IPS DF 6.9 (cell line): ENCODE measurements at regions not wholly inside any gene's neighbourhood (a gene's known extent, or its start where the extent isn't known, plus 50 kb on each side); places are given as distances from the start of the nearest gene placed in this dataset.

ENCODE experiments used
- DNase-seq: peaks from one replicate; pipeline ENCODE4 v3.0.0-alpha.2; 2013; ENCODE audit warnings: low read depth, low spot score
- H3K27ac ChIP-seq: one replicate; pipeline ENCODE4 v1.5.1; 2013; ENCODE audit warnings: low read length, control low read depth
- H3K27me3 ChIP-seq: 2 replicates; pipeline ENCODE4 v1.6.1; 2013; ENCODE audit warnings: mild to moderate bottlenecking, low read length; ENCODE audit not compliant: control insufficient read depth, insufficient read depth
- H3K36me3 ChIP-seq: 2 replicates; pipeline ENCODE4 v1.6.1; 2013; ENCODE audit warnings: low read length; ENCODE audit not compliant: control insufficient read depth, insufficient read depth
- H3K4me1 ChIP-seq: 2 replicates; pipeline ENCODE4 v1.6.1; 2013; ENCODE audit warnings: low read length; ENCODE audit not compliant: control insufficient read depth, insufficient read depth
- H3K4me3 ChIP-seq: 2 replicates; pipeline ENCODE4 v1.5.1; 2013; ENCODE audit warnings: mild to moderate bottlenecking, low read length
- H3K9me3 ChIP-seq: 2 replicates; pipeline ENCODE4 v1.6.1; 2013; ENCODE audit warnings: low read length, inconsistent platforms; ENCODE audit not compliant: control insufficient read depth, insufficient read depth
- WGBS: extraction: QIAGEN DNeasy Blood & Tissue Kit; methylation state at CpG from one replicate; pipeline ENCODE4 v1.1.7; 2013; ENCODE audit warnings: mixed read lengths, missing lambda C conversion rate; ENCODE audit not compliant: insufficient read length, insufficient coverage; 5-methylcytosine and 5-hydroxymethylcytosine counted together

GRCh38 chr6:109918227-109918626 is 59.9 kb upstream of the GPR6 start:
- no peak overlapping the region for H3K27ac ChIP-seq
- no peaks in the 10 kb centered on the region for H3K36me3 ChIP-seq
- no peak overlapping the region for H3K4me3 ChIP-seq
- no peak for DNase-seq
- no peaks in the 10 kb centered on the region for H3K4me1 ChIP-seq
- H3K27me3 ChIP-seq, result no peaks in the 10 kb centered on the region
- no CpG with 5 or more reads among the region's 3 CpGs for WGBS
- no peaks in the 10 kb centered on the region for H3K9me3 ChIP-seq

GRCh38 chr6:109920911-109921310 is 57.2 kb upstream of the GPR6 start:
- H3K4me1 ChIP-seq, result no peaks in the 10 kb centered on the region
- no peaks in the 10 kb centered on the region for H3K36me3 ChIP-seq
- no peak overlapping the region for H3K4me3 ChIP-seq
- H3K27ac ChIP-seq, result no peak overlapping the region
- H3K27me3 ChIP-seq, result no peaks in the 10 kb centered on the region
- no peak for DNase-seq
- no peaks in the 10 kb centered on the region for H3K9me3 ChIP-seq
- WGBS, result no CpG with 5 or more reads among the region's 10 CpGs

- Histone ChIP-seq H3K27ac (no peak overlapping the region), H3K36me3 (no peaks in the 10 kb centered on the region), H3K27me3 (no peaks in the 10 kb centered on the region), H3K4me3 (no peak overlapping the region), H3K9me3 (no peaks in the 10 kb centered on the region), H3K4me1 (no peaks in the 10 kb centered on the region)
- no CpG with 5 or more reads among the region's 4 CpGs for WGBS
- DNase-seq, result no peak
These were observed 55.3 kb upstream of the GPR6 start for GRCh38 chr6:109922851-109923250.

- H3K4me3 ChIP-seq, result no peak overlapping the region
- H3K27ac ChIP-seq, result no peak overlapping the region
- H3K4me1 ChIP-seq, result no peaks in the 10 kb centered on the region
- no peaks in the 10 kb centered on the region for H3K9me3 ChIP-seq
- H3K27me3 ChIP-seq, result no peaks in the 10 kb centered on the region
- H3K36me3 ChIP-seq, result no peaks in the 10 kb centered on the region
- no peak for DNase-seq
- WGBS, result no CpG with 5 or more reads among the region's 3 CpGs
These were observed 53.0 kb upstream of the GPR6 start for GRCh38 chr6:109925075-109925474.

- Histone ChIP-seq H3K27ac (no peak overlapping the region), H3K36me3 (no peaks in the 10 kb centered on the region), H3K4me1 (no peaks in the 10 kb centered on the region), H3K27me3 (no peaks in the 10 kb centered on the region), H3K9me3 (no peaks in the 10 kb centered on the region), H3K4me3 (no peak overlapping the region)
- no CpG with 5 or more reads among the region's 1 CpG for WGBS
- no peak for DNase-seq
These were observed 51.1 kb upstream of the GPR6 start for GRCh38 chr6:109927052-109927451.
